HG02798 (cell line): ENCODE measurements at regions not wholly inside any gene's neighbourhood (a gene's known extent, or its start where the extent isn't known, plus 50 kb on each side); places are given as distances from the start of the nearest gene placed in this dataset.

ENCODE experiments used
- ATAC-seq: cut with Tn5 transposase; IDR thresholded peaks from one replicate; pipeline ENCODE4 v1.9.1; 2021; ENCODE audit warnings: mild to moderate bottlenecking; ENCODE audit not compliant: unreplicated experiment, poor library complexity

GRCh38 chr14:65269732-65270131 is 142.8 kb upstream of the FUT8 start:
- no peak for ATAC-seq

- no peak for ATAC-seq
Measured at GRCh38 chr14:65277027-65277426, 135.5 kb upstream of the FUT8 start.

GRCh38 chr14:65277580-65278270 is 134.8 kb upstream of the FUT8 start:
- ATAC-seq, result no peak

GRCh38 chr14:65278589-65278988 is 133.9 kb upstream of the FUT8 start:
- ATAC-seq, result no peak

GRCh38 chr14:65279510-65279909 is 133.0 kb upstream of the FUT8 start:
- ATAC-seq, result no peak

- ATAC-seq, result no peak
Measured at GRCh38 chr14:65279958-65280357, 132.6 kb upstream of the FUT8 start.

- ATAC-seq, result no peak
Measured at GRCh38 chr14:65280653-65281052, 131.9 kb upstream of the FUT8 start.

GRCh38 chr14:65281991-65282895 is 130.3 kb upstream of the FUT8 start:
- ATAC-seq, result no peak

GRCh38 chr14:65282896-65283253 is 129.7 kb upstream of the FUT8 start:
- ATAC-seq, result no peak

- no peak for ATAC-seq
Measured at GRCh38 chr14:65286443-65286842, 126.1 kb upstream of the FUT8 start.

GRCh38 chr14:65287264-65288131 is 125.0 kb upstream of the FUT8 start:
- peak; percentile 79 for ATAC-seq

GRCh38 chr14:65290830-65291229 is 121.7 kb upstream of the FUT8 start:
- ATAC-seq, result no peak

- ATAC-seq, result no peak
Measured at GRCh38 chr14:65291531-65291930, 121.0 kb upstream of the FUT8 start.

- ATAC-seq, result no peak
Measured at GRCh38 chr14:65294816-65295215, 117.7 kb upstream of the FUT8 start.

- no peak for ATAC-seq
Measured at GRCh38 chr14:65296402-65296801, 116.1 kb upstream of the FUT8 start.

- ATAC-seq, result no peak
Measured at GRCh38 chr14:65296876-65297275, 115.7 kb upstream of the FUT8 start.

GRCh38 chr14:65297744-65298143 is 114.8 kb upstream of the FUT8 start:
- ATAC-seq, result no peak

- ATAC-seq, result no peak
Measured at GRCh38 chr14:65299826-65300225, 112.7 kb upstream of the FUT8 start.

- peak; percentile 43 for ATAC-seq
Measured at GRCh38 chr14:65301862-65302539, 110.5 kb upstream of the FUT8 start.

- peak; percentile 63 for ATAC-seq
Measured at GRCh38 chr14:65302571-65303189, 109.8 kb upstream of the FUT8 start.
